ENCODE measurements at regions not wholly inside any gene's neighbourhood (a gene's known extent, or its start where the extent isn't known, plus 50 kb on each side); places are given as distances from the start of the nearest gene placed in this dataset.

DNA sequence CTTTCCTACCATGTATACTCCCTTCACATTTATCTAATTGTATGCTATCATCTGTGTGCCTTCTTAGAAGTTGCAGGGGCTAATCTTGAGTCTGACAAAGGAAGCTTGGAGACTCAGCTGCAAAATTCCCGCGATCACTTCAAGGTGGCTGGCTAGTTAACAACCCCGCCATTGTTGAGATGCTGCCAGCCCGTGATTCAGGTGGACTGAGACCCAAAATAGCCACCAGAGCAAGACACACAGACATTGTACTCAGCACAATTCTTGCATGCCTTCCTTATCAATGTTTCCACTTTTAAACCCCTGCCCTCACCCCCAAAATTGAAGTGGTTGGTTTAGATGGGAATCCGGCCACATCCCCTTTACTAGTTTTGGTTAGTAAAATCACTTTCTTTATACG, 225.8 kb upstream of the ZNF717 start:
- no peak for FAIRE-seq

GRCh38 chr3:76015496-76015895, 230.1 kb upstream of the ZNF717 start:
- no peak for FAIRE-seq

DNA sequence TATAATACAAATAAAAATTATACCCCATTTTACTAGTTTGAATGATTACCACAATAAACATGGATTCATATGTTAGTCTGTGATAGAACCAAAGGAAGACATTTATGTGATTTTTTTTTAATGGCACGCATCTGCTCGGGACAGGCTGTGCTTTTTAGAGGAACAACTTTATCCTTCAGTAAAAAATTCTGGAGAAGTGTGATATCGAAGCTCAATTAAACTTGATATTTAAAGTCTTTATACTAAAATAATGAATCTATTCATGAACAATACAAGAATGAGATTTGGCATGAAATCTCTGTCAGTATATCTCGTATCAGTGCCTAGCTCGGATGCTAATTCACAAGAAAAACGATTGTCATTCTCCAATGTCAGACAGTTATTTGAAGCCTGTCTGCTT, 230.8 kb upstream of the ZNF717 start:
- FAIRE-seq, result no peak

DNA sequence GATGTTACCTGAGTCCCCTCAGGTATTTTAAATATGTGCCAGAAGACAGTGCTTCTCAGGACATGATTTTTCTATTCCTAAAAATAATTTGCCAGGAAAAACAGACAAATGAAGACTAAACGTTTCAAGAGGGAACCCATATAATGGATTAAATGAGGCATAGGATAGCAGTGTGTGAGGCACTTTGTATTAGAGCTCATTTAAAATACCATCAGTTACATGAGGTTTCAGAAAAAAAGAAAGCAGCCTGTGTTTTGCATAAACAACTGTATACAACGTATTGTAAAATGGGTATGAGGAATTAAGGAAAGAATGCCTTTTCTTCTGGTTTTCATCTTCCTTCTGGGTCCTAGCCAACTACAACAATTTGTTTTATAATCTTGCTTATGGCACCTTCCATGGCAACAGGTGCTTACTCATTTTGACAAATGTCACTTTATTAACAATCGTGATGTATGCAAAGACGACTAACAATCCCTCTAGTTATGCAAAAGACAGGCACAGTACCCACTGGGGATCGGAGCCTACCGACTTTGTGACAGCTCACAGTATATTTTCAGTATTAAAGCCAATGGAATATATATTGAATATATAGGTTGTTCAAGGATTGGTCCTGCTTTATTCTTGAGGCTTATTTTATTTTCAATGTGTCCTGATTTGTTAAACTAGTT, 231.6 kb upstream of the ZNF717 start:
- no peak for FAIRE-seq

DNA sequence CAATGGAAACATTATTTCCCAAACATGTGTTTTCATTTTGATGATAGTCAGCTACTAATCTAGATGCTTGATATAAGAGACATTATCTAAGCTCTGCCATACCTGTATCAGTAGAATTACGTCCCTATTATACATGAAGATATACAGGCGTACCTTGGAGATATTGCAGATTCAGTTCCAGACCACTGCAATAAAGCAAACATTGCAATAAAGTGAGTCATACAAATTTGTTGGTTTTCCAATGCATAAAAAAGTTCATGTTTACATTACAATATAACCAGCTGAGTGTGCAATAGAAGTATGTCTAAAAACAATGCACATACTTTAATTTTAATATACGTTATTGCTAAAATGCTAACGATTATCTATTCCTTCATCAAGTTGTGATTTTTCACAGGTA, 236.0 kb upstream of the ZNF717 start:
- FAIRE-seq, result no peak

GRCh38 chr3:76024640-76025039, 239.3 kb upstream of the ZNF717 start:
- peak; percentile 8 for FAIRE-seq

- FAIRE-seq, result no peak
Measured at GRCh38 chr3:76025561-76025960, 240.2 kb upstream of the ZNF717 start.

DNA sequence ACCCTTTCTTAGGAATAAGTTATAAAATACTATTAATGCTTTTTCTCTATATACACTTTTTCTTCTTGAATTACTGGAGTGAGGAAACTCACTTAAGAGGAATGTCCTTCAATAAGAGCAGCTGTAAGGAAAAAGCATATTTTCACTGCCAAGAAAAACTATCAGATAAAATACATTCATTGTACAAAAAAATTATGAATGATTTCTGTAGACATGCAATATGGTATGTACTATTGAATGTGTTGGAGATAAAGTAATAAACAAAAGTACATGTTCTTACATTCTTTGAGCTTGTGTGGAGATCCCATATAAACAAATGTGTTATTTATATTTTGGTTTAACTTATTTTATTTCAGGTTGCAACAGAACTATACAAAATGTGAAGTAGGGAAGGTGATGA, 241.0 kb upstream of the ZNF717 start:
- FAIRE-seq, result no peak

- no peak for FAIRE-seq
Measured at GRCh38 chr3:76028774-76029173, 243.4 kb upstream of the ZNF717 start.

DNA sequence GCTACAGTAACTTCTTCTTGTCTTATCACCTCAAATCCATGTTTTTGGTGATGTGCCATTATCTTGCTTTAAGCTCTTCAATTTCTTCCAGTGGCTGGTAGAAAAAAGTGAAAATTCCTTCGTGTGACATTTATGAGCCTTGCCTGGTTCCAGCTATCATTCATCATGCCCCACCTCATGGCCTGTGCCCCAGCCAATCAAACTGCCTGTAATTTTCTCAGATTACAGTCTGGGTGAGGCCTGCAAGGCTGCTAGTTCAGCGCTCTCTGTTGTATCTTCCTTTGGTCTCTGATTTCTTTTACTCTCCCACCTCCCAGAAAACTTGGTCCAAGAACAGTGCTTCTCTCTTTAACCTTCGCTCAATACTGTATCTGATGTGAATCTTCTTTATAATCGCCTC, 249.3 kb upstream of the ZNF717 start:
- FAIRE-seq, result no peak

GRCh38 chr3:76035117-76035516, 249.8 kb upstream of the ZNF717 start:
- FAIRE-seq, result no peak

DNA sequence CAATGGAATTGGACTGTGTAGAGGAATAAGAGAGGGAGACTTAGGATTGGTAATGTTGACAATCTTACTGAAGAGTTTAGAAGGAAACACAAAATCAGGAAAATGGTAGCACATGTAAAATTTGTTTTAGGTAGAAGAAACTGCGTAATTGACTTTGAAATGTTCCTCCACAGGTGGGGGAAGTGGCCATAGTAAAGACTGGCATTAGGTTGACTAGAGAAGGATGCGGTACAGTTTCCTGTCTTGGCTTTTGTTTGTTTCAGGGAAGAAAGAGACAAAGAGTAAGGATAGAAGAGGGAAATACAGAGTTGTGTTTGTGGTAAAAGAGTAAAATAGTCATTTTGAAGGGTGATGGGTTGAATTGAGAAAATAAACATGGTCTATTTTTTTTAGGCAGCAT, 253.6 kb upstream of the ZNF717 start:
- FAIRE-seq, result no peak

GRCh38 chr3:76039431-76039830, 254.1 kb upstream of the ZNF717 start:
- FAIRE-seq, result no peak

- FAIRE-seq, result no peak
Measured at GRCh38 chr3:76040946-76041345, 255.6 kb upstream of the ZNF717 start.

- no peak for FAIRE-seq
Measured at GRCh38 chr3:76043746-76044145, 258.4 kb upstream of the ZNF717 start.

- peak; percentile 43 for FAIRE-seq
Measured at GRCh38 chr3:76044601-76045600, 259.6 kb upstream of the ZNF717 start.

DNA sequence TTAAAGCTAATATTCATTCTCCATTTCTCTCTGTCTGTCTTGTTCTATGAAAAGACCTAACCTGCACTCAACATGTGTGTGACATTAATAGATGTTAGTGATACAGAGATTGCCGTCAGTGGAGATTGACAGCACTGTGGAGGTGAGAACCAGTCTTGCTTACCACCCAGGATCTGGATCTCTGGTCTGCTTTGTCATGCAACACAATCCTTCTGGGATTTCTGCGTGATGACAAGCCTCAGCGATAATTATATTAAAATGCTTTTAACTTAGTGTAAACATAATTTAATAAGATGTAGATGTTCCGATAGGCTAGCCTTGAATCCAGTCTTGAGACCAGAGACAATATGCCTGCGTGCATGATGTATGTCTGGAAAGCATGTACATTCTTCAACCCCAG, 262.0 kb upstream of the ZNF717 start:
- no peak for FAIRE-seq

GRCh38 chr3:76049776-76050175, 264.4 kb upstream of the ZNF717 start:
- FAIRE-seq, result no peak

DNA sequence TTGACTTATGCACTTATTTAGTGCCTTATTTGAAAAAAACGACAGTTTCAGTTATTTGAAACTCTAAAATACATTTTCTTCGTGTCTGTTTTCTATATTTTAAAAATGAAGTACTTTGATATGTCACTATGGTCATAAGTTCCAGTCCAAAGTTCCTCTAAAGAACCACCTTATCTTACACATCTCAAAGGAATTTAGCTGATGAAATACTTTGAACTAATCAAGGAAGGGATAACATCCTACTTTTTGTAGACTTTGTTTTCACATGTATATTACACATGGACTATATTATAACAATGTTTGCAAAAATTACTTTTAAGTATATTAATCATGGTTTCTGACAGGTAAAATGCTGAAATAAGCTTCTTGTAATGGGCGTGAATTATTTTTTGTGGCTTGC, 265.8 kb upstream of the ZNF717 start:
- no peak for FAIRE-seq

- peak; percentile 21 for FAIRE-seq
Measured at GRCh38 chr3:76054404-76054803, 269.1 kb upstream of the ZNF717 start.

- FAIRE-seq, result no peak
Measured at GRCh38 chr3:76061654-76062053, 276.3 kb upstream of the ZNF717 start.

DNA sequence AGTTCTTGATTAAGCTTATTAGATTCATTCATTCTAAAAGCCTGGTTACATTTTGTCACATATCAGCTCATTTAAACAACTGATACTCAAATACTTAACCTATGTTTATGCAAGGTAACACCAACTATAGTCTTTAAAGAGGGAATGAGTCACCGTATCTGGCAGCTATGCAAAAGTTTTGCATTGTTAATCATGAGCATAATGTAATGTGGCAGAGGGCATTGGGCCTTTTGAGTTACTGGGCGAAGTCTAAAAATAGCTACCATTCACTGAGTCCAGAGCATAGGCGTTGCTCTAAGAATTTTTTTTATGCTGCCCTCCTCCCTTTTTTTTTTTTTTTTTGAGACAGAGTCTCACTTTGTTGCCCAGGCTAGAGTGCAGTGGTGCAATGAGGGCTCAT, 277.7 kb upstream of the ZNF717 start:
- no peak for FAIRE-seq

GRCh38 chr3:76063811-76064210, 278.5 kb upstream of the ZNF717 start:
- no peak for FAIRE-seq

- FAIRE-seq, result no peak
Measured at GRCh38 chr3:76065964-76066363, 280.6 kb upstream of the ZNF717 start.

Measured in endometrium (tissue), 2 donors.